Fibroblast of pulmonary artery (primary cell): ENCODE measurements at regions not wholly inside any gene's neighbourhood (a gene's known extent, or its start where the extent isn't known, plus 50 kb on each side); places are given as distances from the start of the nearest gene placed in this dataset.

Experiments used
- DNase-seq: peaks from one replicate; pipeline ENCODE4 v3.0.0-alpha.2; 2010; ENCODE audit warnings: low read depth
- H3K4me3 ChIP-seq: replicated peaks from 2 replicates; pipeline ENCODE4 v1.5.1; 2011; ENCODE audit warnings: low read depth, mild to moderate bottlenecking, control low read depth, low read length, moderate library complexity
- CTCF ChIP-seq: IDR thresholded peaks from 2 replicates; pipeline ENCODE4 v1.5.1; 2011; ENCODE audit warnings: mild to moderate bottlenecking, control low read depth, low read length, inconsistent platforms; ENCODE audit errors: missing control alignments

- no peak for DNase-seq
- no peak overlapping the region for H3K4me3 ChIP-seq
- TF ChIP-seq CTCF = no peak
These were observed 1838.2 kb upstream of the PRR20A start for GRCh38 chr13:55302568-55302967.

- no peak for TF ChIP-seq CTCF
- H3K4me3 ChIP-seq = no peak overlapping the region
- no peak for DNase-seq
These were observed 1832.8 kb upstream of the PRR20A start for GRCh38 chr13:55307909-55308308.

GRCh38 chr13:55341891-55342290, 1798.8 kb upstream of the PRR20A start:
- DNase-seq = no peak
- no peak for TF ChIP-seq CTCF
- H3K4me3 ChIP-seq = no peak overlapping the region

- no peak overlapping the region for H3K4me3 ChIP-seq
- no peak for TF ChIP-seq CTCF
- no peak for DNase-seq
These were observed 1795.5 kb upstream of the PRR20A start for GRCh38 chr13:55345224-55345623.

- TF ChIP-seq CTCF = no peak
- DNase-seq = no peak
These were observed 1793.2 kb upstream of the PRR20A start for GRCh38 chr13:55347528-55347927.

GRCh38 chr13:55359067-55359466, 1781.7 kb upstream of the PRR20A start:
- H3K4me3 ChIP-seq = no peak overlapping the region
- TF ChIP-seq CTCF = no peak
- DNase-seq = no peak

More at GRCh38 chr13:55347528-55347927, 1793.2 kb upstream of the PRR20A start:
- no peak overlapping the region for H3K4me3 ChIP-seq

- DNase-seq = no peak
- no peak for TF ChIP-seq CTCF
- H3K4me3 ChIP-seq = no peak overlapping the region
These were observed 1779.6 kb upstream of the PRR20A start for GRCh38 chr13:55361141-55361540.
